ENCODE measurements at regions not wholly inside any gene's neighbourhood (a gene's known extent, or its start where the extent isn't known, plus 50 kb on each side); places are given as distances from the start of the nearest gene placed in this dataset.

GRCh38 chr3:33980252-33980651, 181.8 kb downstream of the PDCD6IP start:
- TF ChIP-seq POLR2A (IDR thresholded peaks at IDR 0.05; ENCODE audit: low read length) (no peak), GATA1 (IDR thresholded peaks at IDR 0.05; ENCODE audit: low read depth, low read length) (no peak)
